GM12878 (cell line): ENCODE measurements at regions not wholly inside any gene's neighbourhood (a gene's known extent, or its start where the extent isn't known, plus 50 kb on each side); places are given as distances from the start of the nearest gene placed in this dataset.

Experiments
- ATAC-seq: fragments of 200-7000 bp; cut with Tn5 transposase; 3 replicates; pipeline ENCODE4 v1.9.1; 2020; ENCODE audit warnings: mild to moderate bottlenecking, moderate library complexity
- BruUV-seq: library from RNA; stranded (reverse); fragments of 400-500 nt; replicated peaks from 2 replicates; lab custom pipeline; 2021; lab: Mats Ljungman, UMichigan
- CTCF ChIA-PET: fragments of 300-600 bp; sonication (Branson Sonifier 250); formaldehyde crosslinking; extraction: SDS; loops from one replicate; lab custom pipeline; 2021; ENCODE audit warnings: inconsistent platforms; lab: Yijun Ruan, JAX
- POLR2A ChIA-PET: fragments of 350-600 bp; formaldehyde crosslinking; extraction: SDS; loops from one replicate; lab custom pipeline; 2021; ENCODE audit warnings: inconsistent platforms; lab: Charles Lee
- RAD21 ChIA-PET: fragments of 300-600 bp; sonication (Branson Sonifier 250); formaldehyde crosslinking; loops from one replicate; lab custom pipeline; 2023; ENCODE audit warnings: antibody characterized with exemption; ENCODE audit not compliant: unreplicated experiment; lab: Charles Lee
- SMC1A ChIA-PET: fragments of 300-600 bp; sonication (Branson Sonifier 250); formaldehyde crosslinking; loops from one replicate; lab custom pipeline; 2023; ENCODE audit not compliant: unreplicated experiment, uncharacterized antibody; lab: Charles Lee
- DNase-seq: peaks from one replicate; pipeline ENCODE4 v3.0.0-alpha.2; 2011; ENCODE audit warnings: low read depth, low spot score
- FAIRE-seq: peaks from 3 replicates; lab custom pipeline; 2011; peaks lifted over from hg19 to GRCh38; lab: Jason Lieb, UNC
- H2AFZ ChIP-seq: 2 replicates; pipeline ENCODE4 v1.6.0; 2011; ENCODE audit warnings: low read depth, low read length, control low read depth; ENCODE audit not compliant: control insufficient read depth
- H3K27ac ChIP-seq: 2 replicates; pipeline ENCODE4 v1.5.1; 2011; ENCODE audit warnings: control low read depth; ENCODE audit not compliant: control insufficient read depth, insufficient read depth
- H3K27me3 ChIP-seq, 2 experiments: replicated peaks in 1 of 2; 2 replicates each; pipeline versions ENCODE4 v1.6.0 to v1.6.1; 2011; ENCODE audit warnings: low read length in 1 of 2; ENCODE audit not compliant: control insufficient read depth in 2 of 2, insufficient read depth in 2 of 2
- H3K36me3 ChIP-seq, 2 experiments: 2 replicates each; pipeline ENCODE4 v1.5.1; 2011; ENCODE audit warnings: low read length in 1 of 2; ENCODE audit not compliant: control insufficient read depth in 2 of 2, insufficient read depth in 2 of 2
- H3K4me1 ChIP-seq: 2 replicates; pipeline ENCODE4 v1.6.1; 2011; ENCODE audit warnings: mild to moderate bottlenecking, low read length, moderate library complexity, mixed read lengths; ENCODE audit not compliant: control insufficient read depth, insufficient read depth
- H3K4me2 ChIP-seq: 2 replicates; pipeline ENCODE4 v1.6.0; 2011; ENCODE audit warnings: control low read depth; ENCODE audit not compliant: control insufficient read depth, insufficient read depth
- H3K4me3 ChIP-seq: fragments of 200-600 bp; sonication (generic); 2 replicates; pipeline ENCODE4 v1.5.1; 2016
- H3K79me2 ChIP-seq: 2 replicates; pipeline ENCODE4 v1.6.0; 2011; ENCODE audit warnings: low read length; ENCODE audit not compliant: control insufficient read depth, insufficient read depth
- H3K9ac ChIP-seq: 2 replicates; pipeline ENCODE4 v1.8.0; 2011; ENCODE audit warnings: low read length, control low read depth, mixed read lengths; ENCODE audit not compliant: control insufficient read depth, insufficient read depth
- H3K9me3 ChIP-seq: replicated peaks from 3 replicates; pipeline ENCODE4 v1.5.1; 2011; ENCODE audit warnings: mild to moderate bottlenecking, low read length; ENCODE audit not compliant: control insufficient read depth, insufficient read depth
- H4K20me1 ChIP-seq: 2 replicates; pipeline ENCODE4 v1.6.0; 2011; ENCODE audit not compliant: control insufficient read depth, insufficient read depth
- CBFB ChIP-seq: IDR thresholded peaks from 2 replicates; pipeline ENCODE4 v1.6.1; 2016; ENCODE audit warnings: antibody characterized with exemption, low read depth
- EZH2 ChIP-seq: IDR thresholded peaks from 2 replicates; pipeline ENCODE4 v1.6.1; 2012; ENCODE audit warnings: low read depth, mild to moderate bottlenecking, control low read depth, inconsistent platforms, low read length, borderline replicate concordance; ENCODE audit not compliant: control insufficient read depth
- IRF3 ChIP-seq: fragments of 450-650 bp; IDR thresholded peaks from 2 replicates; pipeline ENCODE4 v1.6.1; 2014; ENCODE audit warnings: mild to moderate bottlenecking
- JUNB ChIP-seq: IDR thresholded peaks from 2 replicates; pipeline ENCODE4 v1.6.1; 2016; ENCODE audit warnings: antibody characterized with exemption, mild to moderate bottlenecking
- JUND ChIP-seq: IDR thresholded peaks from 2 replicates; pipeline ENCODE4 v1.6.1; 2012; ENCODE audit warnings: low read depth, mild to moderate bottlenecking, low read length, improper control_type of control experiment, moderate library complexity
- MXI1 ChIP-seq: fragments of 150-350 bp; IDR thresholded peaks from 2 replicates; pipeline ENCODE4 v1.6.1; 2011; ENCODE audit warnings: low read depth, mild to moderate bottlenecking, inconsistent platforms, low read length, improper control_type of control experiment
- PML ChIP-seq: IDR thresholded peaks from 2 replicates; pipeline ENCODE4 v1.6.1; 2012; ENCODE audit warnings: low read length, inconsistent platforms
- POU2F2 ChIP-seq: IDR thresholded peaks from 3 replicates; pipeline ENCODE4 v1.6.1; 2011; ENCODE audit warnings: low read depth, mild to moderate bottlenecking, low read length, borderline replicate concordance
- RELB ChIP-seq: fragments of 450-650 bp; IDR thresholded peaks from 2 replicates; pipeline ENCODE4 v1.6.1; 2017; ENCODE audit warnings: low read depth, mild to moderate bottlenecking, moderate library complexity
- RFX5 ChIP-seq: IDR thresholded peaks from 2 replicates; pipeline ENCODE4 v1.6.1; 2011; ENCODE audit warnings: low read depth, low read length, improper control_type of control experiment
- SIX5 ChIP-seq: IDR thresholded peaks from 2 replicates; pipeline ENCODE4 v1.6.1; 2011; ENCODE audit warnings: mild to moderate bottlenecking, low read depth, low read length, moderate library complexity; ENCODE audit not compliant: severe bottlenecking
- SKIL ChIP-seq: fragments of 450-650 bp; IDR thresholded peaks from 2 replicates; pipeline ENCODE4 v1.6.1; 2017; ENCODE audit warnings: mild to moderate bottlenecking, low read depth, inconsistent platforms; ENCODE audit not compliant: poor library complexity, severe bottlenecking
- STAT1 ChIP-seq: fragments of 450-650 bp; conservative IDR thresholded peaks from 2 replicates; pipeline ENCODE4 v1.6.1; 2014; ENCODE audit warnings: antibody characterized with exemption, mild to moderate bottlenecking
- USF1 ChIP-seq: IDR thresholded peaks from 2 replicates; pipeline ENCODE4 v1.6.1; 2011; ENCODE audit warnings: borderline replicate concordance, low read depth, mild to moderate bottlenecking, moderate library complexity, mixed read lengths, low read length; ENCODE audit not compliant: insufficient read depth; ENCODE audit errors: extremely low read length
- YY1 ChIP-seq: IDR thresholded peaks from 2 replicates; pipeline ENCODE4 v1.6.1; 2011; ENCODE audit warnings: low read depth, mild to moderate bottlenecking, low read length
- ZNF622 ChIP-seq: fragments of 450-650 bp; IDR thresholded peaks from 2 replicates; pipeline ENCODE4 v1.6.1; 2017; ENCODE audit warnings: mild to moderate bottlenecking, inconsistent platforms
- WGBS: methylation state at CpG from one replicate; pipeline ENCODE4 v1.1.6; 2016; ENCODE audit warnings: low lambda C conversion rate; ENCODE audit not compliant: insufficient replicate concordance, insufficient coverage; ENCODE audit errors: missing lambda C conversion rate; 5-methylcytosine and 5-hydroxymethylcytosine counted together
- in situ Hi-C: fragments of 300-500 bp; cut with MboI; formaldehyde crosslinking; loops from 9 replicates; pipeline ENCODE4 v1.14.3; 2018; ENCODE audit warnings: mixed read lengths
- intact Hi-C: fragments of 100-400 bp; cut with micrococcal nuclease; formaldehyde crosslinking; loops from one replicate; pipeline ENCODE4 v1.14.2; 2022; ENCODE audit not compliant: unreplicated experiment

- WGBS, result 22% methylated on average over 6 of the region's 7 CpGs
- RAD21 ChIA-PET, result no interaction called here
- no peak for TF ChIP-seq IRF3
- TF ChIP-seq USF1, result no peak
- no peak for TF ChIP-seq JUND
- no peak for TF ChIP-seq YY1
- TF ChIP-seq SKIL, result no peak
- TF ChIP-seq RFX5, result no peak
- no peak for TF ChIP-seq PML
- no peak for TF ChIP-seq MXI1
- TF ChIP-seq EZH2, result no peak
- TF ChIP-seq RELB, result no peak
- no peak for TF ChIP-seq POU2F2
- TF ChIP-seq ZNF622, result no peak
- TF ChIP-seq SIX5, result no peak
- no peak for TF ChIP-seq CBFB
- TF ChIP-seq STAT1, result no peak
- TF ChIP-seq JUNB, result no peak
- TF ChIP-seq, all 136 proteins: peak for 0
- no peak overlapping the region for H3K4me2 ChIP-seq
- H3K27ac ChIP-seq, result no peak overlapping the region
- H3K9ac ChIP-seq, result no peak overlapping the region
- peaks cover 0 to 2% of the 10 kb centered on the region in 2 experiments; a peak in 2 of 4 replicates for H3K27me3 ChIP-seq
- no peaks in the 10 kb centered on the region for H3K36me3 ChIP-seq
- H3K4me1 ChIP-seq, result no peaks in the 10 kb centered on the region
- CTCF ChIA-PET, result no interaction called here
- no peaks in the 10 kb centered on the region for H4K20me1 ChIP-seq
- in situ Hi-C loops (no loop called here), intact Hi-C loops (no loop called here)
- H2AFZ ChIP-seq, result no peak overlapping the region
- ATAC-seq, result no peak
- POLR2A ChIA-PET, result no interaction called here
- no TSS peak for BruUV-seq
- FAIRE-seq, result no peak
- H3K9me3 ChIP-seq, result no peaks in the 10 kb centered on the region
- SMC1A ChIA-PET, result no interaction called here
- no peak for DNase-seq
- H3K4me3 ChIP-seq, result no peak overlapping the region
- no peaks in the 10 kb centered on the region for H3K79me2 ChIP-seq
Observed at GRCh38 chr15:77685082-77685815, 52.5 kb upstream of the LINGO1 start.
